ENCODE measurements at regions not wholly inside any gene's neighbourhood (a gene's known extent, or its start where the extent isn't known, plus 50 kb on each side); places are given as distances from the start of the nearest gene placed in this dataset.

DNA sequence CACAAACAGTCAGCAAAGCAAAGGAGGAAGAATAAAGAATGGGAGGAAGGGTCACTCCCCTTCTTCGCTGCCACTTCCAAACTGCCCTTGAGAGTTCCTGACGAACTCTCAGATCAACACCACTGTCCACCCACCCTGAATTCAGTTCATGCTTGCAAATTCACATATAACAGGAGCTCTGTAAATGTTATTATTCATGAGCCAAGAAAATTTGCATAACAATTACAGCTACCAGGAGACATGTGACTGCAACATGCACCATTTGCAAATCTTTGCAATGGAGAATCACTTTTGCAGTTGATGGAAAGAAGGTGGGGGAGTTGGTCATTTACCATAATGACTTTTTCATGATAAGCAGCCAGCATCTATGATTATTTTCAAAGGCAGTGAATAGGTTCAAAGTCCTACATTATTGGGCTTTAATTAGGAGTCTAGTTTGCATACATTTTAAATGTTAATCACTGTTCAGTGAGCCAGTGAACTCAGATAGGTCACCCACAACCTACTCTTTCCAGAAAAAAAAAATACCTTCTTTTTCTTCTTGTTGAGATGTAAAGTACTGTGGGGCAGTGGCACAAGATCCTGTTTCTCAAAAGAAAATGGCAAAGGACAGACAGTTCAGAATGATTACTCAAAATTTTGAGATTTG, 149.7 kb downstream of the CAAP1 start:
- no peak for DNase-seq (ENCODE audit: low spot score)

DNA sequence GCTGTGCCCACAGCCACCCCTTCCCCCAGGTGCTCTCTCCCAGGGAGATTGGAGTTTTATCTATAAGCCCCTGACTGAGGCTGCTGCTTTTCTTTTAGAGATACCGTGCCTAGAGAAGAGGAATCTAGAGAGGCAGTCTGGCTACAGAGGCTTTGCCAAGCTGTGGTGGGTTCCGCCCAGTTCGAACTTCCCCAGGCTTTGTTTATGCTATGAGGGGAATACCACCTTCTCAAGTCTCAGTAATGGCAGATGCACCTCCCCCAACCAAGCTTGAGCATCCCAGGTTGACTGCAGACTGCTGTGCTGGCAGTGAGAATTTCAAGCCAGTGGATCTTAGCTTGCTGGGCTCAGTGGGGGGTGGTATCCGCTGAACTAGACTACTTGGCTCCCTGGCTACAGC, 157.4 kb downstream of the CAAP1 start:
- DNase-seq (ENCODE audit: low spot score): no peak

DNA sequence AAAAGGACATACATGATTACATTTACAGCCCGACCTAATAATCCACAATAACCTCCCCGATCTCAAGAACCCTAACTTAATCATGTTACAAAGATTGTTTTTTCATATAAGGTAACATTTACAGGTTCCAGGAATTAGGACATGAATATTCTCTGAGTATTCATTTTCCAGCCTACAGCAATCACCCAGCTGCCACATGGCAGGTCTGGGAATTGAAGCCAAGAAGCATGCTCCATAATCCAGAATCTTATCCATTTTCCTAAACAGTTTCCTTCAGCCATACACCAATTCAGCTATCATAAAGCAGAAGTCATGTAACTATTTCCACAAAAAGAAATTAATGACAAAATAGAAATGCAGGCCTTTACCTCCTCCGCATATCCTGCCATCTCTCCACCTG, 163.4 kb downstream of the CAAP1 start:
- no peak for DNase-seq (ENCODE audit: low spot score)

DNA sequence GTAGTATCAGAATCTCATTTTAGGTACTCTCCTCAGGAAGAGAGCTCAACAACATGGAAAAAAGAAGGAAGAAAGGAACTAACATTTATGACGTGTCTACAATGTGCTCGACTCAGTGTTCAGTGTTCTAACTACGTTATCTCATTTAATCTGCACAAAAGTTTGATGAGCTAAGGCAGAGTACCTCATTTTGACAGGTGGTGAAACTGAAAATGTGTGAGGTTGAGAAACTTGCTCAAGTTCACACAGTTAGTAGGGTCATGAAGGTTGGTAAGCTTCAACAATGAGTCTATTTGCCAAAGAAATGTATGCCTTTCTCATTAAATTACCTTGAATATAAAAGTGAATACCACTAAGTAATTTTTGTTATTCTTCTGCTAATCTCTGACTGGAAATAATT, 165.1 kb downstream of the CAAP1 start:
- DNase-seq (ENCODE audit: low spot score): no peak

DNA sequence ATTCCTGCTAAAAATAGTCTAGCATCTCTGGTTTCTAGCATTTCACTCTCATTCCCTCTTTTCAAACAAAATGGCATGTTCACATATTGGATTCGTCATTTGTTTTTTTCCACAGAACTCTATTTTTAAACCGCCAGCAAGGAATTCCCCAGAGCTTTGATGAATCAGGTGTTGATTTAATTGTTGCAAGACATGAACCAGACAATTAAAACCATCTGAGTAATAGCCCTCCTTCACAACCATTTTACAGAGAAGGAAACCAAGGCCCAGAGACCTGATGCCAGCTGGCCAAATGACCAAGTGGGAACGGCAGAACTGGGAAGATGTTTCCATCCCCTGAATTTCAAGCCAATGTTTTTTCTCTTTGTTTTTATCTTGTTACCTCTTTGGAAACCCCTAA, 167.0 kb downstream of the CAAP1 start:
- DNase-seq (ENCODE audit: low spot score): no peak

DNA sequence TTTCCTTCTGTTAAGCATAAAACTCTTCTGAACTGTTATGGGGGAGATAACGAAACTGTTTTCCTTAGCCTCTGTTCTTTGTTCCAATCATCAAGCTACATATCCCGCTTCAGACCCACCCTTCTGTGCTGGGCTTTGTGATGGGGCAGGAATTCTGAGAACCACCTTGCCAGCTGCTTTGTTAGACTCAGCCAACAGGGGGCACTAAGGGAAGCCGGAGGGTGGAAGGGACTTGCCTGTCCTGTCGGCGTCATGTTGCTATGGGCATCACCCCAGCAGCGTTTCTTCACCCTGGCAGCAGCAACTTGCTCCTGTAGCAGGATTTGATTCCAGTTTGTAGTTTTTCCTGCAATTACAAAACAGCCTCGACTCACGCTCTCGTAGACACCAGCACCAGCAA, 169.1 kb downstream of the CAAP1 start:
- DNase-seq (ENCODE audit: low spot score): peak; percentile 11

DNA sequence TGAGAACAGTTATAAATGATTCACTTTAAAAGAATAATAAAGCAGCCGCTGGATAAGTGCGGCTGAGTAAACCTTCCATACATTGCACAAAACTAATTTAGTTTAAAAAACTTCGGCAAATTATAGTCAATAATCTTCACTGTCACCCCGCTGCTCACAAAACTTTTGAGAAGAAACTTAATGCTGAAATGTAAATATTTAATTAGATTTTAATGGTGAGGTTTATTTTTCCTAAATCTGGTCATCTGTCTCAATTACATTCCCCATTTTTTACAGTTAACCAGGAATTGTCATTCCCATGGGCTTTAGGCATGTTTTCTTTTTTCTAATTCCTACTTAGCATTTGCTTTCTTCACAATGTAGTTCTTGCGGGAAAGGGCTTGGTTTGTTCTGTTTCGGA, 169.8 kb downstream of the CAAP1 start:
- no peak for DNase-seq (ENCODE audit: low spot score)

DNA sequence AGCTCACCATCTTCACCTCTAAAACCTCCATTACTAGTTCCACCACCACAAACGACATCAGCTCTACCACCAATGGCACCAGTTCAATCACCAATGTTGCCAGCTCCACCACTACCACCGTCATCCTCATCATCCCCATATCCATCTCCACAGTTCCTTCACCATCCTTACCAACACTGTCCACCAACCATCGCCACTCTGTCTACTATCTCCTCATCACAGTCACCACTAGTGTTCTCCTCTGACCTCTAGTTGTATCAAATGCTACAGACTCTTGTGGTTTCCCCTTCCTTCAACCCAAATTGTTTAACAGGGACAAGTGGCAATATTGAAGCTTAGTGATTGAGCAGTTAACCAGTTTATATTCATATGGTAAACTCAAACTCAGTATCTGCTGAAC, 182.6 kb downstream of the CAAP1 start:
- DNase-seq (ENCODE audit: low spot score): no peak

DNA sequence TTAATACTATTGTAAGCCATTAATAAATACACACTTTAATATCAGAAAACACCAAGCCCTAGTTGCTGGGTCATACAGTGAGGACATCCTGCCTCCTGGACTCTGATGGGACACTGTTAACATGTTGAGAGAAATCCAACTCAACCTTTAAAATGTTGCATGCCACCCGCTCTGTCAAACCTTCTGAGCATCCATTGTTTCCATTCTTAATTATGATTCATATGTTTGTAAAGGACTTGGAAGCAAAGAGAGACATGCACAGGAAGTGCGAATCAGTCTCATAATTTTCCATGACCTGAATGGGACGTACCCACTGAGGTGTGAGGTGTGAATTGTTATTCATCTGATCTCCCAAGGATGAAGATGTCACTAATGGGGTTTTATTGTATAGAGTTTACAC, 186.4 kb downstream of the CAAP1 start:
- DNase-seq (ENCODE audit: low spot score): no peak

DNA sequence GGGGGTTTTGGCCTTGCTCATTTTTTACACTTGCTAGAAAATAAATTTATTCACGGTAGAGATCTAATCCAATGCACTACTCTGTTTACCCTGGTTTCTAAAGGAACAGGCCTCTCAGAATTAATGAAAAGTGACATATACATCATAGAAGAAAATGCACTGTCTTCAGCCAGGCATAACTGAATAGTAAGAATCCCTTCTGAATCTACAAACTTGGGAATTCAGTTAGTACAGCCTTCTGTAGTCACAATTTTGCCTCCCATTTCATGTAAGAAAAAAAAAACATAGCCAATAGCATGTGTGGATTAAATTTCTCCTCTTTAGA, 197.3 kb downstream of the CAAP1 start:
- DNase-seq (ENCODE audit: low spot score): no peak

DNA sequence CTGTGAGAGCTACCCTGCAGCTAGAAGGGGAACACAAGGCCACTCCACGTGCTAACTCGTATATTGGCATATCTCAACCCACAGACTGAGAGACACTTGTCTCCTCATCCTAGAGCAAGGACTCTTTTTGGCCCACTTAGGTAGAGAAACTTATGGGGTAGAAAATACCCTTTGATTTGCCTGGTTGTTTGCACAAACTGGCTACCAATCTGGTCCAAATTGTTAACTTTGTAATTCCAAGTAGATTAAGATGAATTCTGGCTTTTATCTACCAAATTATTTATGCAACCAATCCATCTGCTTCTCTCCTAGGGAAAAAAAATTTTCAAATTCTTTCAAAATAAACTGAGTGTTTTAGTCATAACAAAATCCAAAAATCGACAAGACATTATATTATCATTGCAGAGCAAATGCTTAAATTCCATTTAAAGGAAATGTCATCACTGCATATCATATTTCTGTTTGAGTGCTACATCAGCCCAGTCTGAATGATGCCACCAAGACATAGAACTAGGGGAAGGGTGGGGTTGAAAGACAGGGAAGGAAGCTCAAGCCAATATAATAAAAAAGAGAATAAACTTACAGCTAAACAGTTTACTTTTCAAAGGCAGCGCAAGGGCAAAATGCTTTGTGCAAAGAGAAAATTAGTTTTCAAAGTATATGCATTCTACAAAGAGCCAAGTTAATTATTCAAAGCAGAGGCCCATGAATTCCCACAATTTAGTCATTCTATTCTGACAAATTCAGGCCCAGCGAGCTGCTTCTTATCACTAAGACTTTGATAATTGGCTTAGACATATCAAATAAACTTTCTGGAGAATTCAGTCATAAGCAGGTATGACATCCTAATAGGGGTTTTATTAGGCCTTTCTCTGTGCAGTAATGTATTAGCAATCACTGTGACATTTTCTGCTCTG, 198.0 kb downstream of the CAAP1 start:
- no peak for DNase-seq (ENCODE audit: low spot score)

DNA sequence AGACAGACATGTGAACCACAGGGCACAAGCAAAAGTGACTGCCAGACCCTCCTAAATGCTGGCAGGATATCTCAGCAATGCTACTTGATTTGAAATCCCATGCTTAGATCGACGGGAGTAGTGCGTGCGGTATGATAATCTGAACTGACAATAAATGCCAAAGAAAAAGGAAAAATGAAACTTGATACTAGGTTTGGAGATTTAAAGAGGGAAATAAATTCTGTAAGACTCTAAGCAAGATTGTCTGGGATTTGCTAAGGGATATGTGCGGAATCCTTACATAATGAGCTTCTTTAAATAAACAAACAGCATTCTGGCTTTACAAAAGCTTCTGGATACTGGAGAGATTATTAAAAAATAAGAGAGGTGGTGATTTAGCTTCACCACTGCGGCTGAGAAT, 203.6 kb downstream of the CAAP1 start:
- DNase-seq (ENCODE audit: low spot score): no peak

DNA sequence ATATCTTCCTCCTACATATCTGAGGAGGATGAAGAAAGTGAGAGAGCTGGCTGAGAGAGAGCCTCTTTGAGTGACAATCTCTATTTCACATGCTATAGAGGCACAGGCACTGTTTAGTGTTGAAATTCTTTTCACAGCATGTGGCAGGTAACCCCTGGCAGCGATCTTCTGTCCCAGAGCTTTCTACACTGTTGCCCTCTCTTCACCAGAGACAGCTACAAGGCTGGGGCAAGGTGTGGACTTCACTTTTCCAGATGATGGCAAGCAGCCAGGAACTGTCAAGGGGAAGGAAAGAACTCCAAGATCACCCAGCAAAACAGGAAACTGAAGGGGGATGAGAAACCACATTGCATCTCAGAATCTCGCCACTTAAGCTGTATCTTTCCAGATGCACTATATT, 205.2 kb downstream of the CAAP1 start:
- no peak for DNase-seq (ENCODE audit: low spot score)

DNA sequence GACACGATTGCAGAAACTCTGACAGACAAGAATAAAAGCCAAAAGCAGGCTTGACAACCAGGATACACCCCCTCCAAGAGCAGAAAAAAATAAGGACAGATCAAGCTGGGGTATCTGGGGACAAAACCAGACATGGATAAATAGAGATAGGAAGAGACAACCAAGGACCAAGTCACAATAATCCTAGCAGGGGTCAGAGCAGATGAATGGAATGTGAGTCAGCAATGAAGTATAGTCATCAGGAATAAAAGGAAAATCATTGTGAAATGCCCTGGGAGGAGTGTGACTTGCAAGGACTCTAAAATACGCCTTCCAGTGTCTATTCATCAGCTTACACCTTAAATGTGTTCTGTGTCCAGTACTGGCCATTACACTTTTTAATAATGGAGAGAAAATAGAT, 206.8 kb downstream of the CAAP1 start:
- no peak for DNase-seq (ENCODE audit: low spot score)

DNA sequence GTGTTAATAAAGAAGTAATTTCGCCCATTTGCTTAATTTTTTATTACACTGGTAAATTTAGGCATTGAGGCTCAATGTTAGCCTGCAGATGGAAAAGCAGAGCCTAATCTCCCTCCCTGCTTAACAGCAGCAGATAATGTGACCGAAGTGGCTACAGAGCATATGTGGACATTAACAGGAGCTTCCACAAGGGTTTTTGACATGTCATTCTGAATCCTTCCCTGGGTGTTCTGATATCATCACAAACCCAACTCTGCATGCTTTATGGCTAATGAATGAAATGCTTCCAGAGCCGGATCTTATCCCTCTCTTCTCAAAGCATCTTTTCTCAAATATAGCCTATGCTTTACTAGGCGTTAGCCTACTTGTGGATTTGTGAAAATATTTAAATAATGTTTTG, 208.6 kb downstream of the CAAP1 start:
- no peak for DNase-seq (ENCODE audit: low spot score)

DNA sequence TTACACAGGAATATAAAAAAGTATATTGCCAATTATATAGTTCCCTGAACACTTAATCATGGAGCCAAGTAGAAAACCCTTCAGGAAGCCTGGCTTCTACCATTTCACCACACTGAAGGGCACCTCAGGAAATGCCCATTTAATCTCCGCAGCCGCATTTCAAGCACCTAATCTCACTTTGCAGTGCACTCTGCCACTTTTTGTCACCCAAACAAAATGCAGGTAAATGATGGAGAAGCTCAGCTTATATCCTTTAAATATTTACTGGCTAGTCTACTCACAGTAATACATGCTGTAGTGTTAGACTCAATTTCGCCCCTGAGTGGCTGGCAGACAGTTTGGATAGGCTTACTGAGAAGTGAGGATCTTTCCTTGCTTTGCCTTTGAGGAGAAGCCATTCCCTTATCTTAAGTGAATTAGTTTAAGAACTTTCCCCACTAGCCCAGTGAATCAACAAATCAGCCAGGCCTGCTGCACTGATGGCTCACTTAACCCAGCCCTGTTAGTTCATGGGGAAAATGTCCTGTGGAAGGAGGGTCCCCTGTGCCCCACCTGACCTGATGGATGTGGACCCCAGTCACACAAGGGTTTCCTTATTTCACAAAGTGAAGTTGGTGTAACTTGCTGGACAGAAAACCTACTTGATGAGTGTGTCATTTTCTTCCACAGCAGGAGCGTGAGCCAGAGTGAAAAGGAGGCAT, 209.7 kb downstream of the CAAP1 start:
- no peak for DNase-seq (ENCODE audit: low spot score)

DNA sequence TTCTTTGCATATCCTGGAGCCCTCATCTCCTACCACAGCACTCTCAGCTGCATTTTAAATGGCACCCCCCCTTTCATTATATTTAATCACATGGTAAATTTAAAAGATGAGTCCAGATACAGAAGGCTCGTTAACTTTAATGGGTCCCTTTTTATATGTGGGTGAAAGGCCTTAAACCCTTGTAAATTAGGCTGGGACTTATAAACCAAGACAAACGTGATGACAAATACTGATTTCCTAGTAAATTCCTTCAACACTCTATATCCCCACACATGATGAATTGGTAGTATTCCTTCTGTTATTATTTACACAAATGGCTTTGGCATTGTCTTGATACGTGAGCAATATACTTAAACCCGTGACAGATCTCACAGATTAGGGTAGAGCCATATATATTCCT, 210.6 kb downstream of the CAAP1 start:
- DNase-seq (ENCODE audit: low spot score): no peak

DNA sequence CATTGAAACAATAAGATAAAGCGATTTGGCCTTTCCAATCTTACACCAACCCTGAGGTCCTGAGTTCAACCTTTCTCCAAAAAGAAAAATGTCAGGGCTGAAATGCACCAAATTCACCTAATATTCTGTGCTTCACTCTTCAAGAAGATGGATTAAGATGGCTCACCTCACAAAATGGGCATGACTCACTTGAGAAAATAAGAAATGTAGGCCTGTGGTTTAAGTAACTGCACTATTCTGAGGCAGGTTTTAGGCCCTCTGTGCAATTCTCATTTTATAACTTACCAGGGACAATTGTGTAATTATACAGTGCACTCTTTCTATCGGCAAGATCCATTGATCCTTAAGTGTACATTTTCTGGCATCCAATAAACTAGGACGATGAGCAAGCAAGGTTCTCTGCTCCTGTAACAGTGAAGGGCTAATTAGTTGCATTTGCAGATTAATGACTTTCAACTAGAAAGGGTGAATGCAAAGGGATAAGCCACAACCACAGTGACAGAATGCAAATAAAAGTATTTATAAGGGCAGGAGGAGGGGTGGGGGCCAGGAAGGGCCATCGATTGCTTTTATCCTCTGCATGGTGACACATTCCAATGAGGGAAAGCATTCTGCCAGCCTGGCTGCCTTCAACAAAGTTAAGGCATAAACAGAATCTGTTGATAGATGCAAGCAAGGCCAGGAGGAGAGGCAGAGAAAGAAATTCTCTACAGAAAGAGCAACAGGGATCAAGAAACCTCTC, 214.5 kb downstream of the CAAP1 start:
- DNase-seq (ENCODE audit: low spot score): no peak

DNA sequence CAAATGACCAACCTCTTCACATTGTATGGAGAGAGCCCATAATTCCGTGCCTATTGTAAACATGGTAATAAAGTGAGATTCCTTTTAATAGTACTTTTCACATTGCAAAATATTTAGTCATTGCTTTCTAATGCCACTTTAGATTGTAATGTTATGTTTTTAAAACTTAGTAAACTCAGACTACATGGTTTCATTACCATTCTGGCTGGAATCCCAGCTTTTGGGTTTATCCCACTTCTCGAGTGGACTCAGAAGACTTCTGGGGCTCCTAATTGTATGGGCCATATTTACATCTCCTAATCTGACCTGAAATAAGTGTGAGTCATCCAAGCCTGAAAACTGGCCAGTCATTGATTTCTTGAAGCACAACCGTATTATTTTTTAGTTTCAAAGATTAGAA, 217.6 kb downstream of the CAAP1 start:
- no peak for DNase-seq (ENCODE audit: low spot score)

DNA sequence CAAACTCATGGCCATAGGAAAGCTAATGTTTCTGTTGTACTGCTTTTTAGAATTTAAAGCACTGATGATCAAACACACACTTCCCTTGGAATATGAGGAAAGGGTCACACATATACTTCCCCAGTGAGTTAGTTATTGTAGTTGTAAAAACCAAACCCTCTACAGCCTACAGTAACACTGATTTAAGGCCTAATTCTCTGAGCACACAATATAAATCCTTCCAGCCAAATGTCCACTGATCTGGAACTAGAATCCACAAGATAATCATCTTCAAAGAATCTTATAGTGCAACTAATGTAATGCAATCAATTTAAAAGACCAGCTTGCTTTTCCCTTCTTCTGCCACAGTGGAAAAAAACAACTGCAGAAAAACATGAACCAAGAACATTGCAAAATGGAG, 219.3 kb downstream of the CAAP1 start:
- no peak for DNase-seq (ENCODE audit: low spot score)

DNA sequence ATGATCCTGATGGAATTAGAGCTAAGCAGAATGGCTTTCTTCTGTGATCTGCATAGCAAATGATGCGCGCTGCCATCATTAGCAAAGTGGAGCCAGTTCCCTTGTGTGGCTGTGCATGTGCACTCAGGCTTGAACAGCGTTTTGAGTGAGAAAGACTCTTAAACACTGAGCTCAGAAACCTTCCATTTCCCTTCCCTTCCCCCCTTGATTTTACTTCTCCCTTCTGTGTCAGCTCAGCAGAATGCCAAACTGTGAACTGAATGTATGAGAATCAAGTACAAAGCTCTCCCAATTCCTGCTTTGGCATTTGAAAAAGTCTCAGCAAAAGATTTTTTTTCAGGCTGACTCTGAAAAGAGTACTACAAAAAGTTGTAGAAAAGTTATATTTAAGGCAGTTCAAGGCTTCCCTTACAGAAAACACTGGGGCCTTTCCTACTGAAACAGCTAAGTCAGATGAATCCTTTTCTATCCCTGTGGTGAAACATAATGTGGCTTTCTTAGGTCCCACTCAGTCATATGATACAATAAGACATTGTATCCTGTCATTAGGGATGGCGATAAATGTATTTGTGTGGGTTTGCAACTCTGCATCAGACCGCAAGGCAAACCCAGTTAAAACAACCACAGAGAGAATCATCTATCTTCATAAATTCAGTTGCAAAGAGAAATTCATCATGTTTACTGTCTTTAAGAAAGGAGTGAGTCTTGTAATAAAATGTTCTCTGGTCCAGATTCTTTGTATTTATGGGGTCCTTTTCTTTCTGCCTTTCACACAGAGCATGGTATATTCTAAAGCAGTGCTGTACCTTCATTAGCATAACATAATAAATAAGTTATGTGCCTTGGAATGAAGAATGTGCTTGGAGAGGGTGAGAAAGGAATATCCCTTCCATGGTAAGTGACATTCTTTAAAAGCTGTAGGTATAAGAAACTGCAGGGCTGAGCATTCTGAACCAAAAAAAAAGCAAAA, 222.6 kb downstream of the CAAP1 start:
- DNase-seq (ENCODE audit: low spot score): no peak

Data from LoVo (cell line).